Urinary bladder (tissue), 3 donors: ENCODE measurements at regions not wholly inside any gene's neighbourhood (a gene's known extent, or its start where the extent isn't known, plus 50 kb on each side); places are given as distances from the start of the nearest gene placed in this dataset.

Experiments used
- DNase-seq: peaks from one replicate; pipeline ENCODE4 v3.0.0-alpha.2; 2015; ENCODE audit errors: extremely low spot score
- H3K27ac ChIP-seq: one replicate; pipeline ENCODE4 v1.5.1; 2013; ENCODE audit warnings: low read depth, mild to moderate bottlenecking, moderate library complexity
- H3K36me3 ChIP-seq: one replicate; pipeline ENCODE4 v1.6.1; 2013; ENCODE audit warnings: mild to moderate bottlenecking, moderate library complexity; ENCODE audit not compliant: insufficient read depth
- H3K4me1 ChIP-seq: one replicate; pipeline ENCODE4 v1.6.1; 2013; ENCODE audit warnings: mild to moderate bottlenecking, moderate library complexity; ENCODE audit not compliant: insufficient read depth
- H3K4me3 ChIP-seq: one replicate; pipeline ENCODE4 v1.5.1; 2013; ENCODE audit warnings: low read depth, low read length
- WGBS: extraction: QIAGEN DNeasy Blood & Tissue Kit; methylation state at CpG from one replicate; pipeline ENCODE4 v1.1.7; 2013; 5-methylcytosine and 5-hydroxymethylcytosine counted together
- donor health status: healthy with polysubstance abuse.
- donor health status: healthy.

DNA sequence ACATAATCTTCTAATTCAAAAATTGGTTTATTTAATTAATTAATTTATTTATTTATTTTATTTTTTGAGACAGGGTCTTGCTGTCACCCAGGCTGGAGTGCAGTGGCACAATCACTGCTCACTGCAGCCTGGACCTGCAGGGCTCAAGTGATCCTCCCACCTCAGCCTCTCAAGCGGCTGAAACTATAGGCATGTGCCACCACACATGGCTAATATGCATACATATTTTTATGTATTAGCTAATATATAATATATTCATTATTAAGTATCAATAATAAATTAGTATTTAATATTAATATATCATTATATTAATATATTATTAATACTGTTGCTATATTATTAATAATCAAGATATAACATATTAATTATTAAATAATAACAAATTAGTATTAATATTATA is 406.7 kb downstream of the GPATCH2 start:
- Histone ChIP-seq H3K36me3 (no peaks in the 10 kb centered on the region), H3K27ac (no peak overlapping the region), H3K4me3 (no peak overlapping the region), H3K4me1 (no peaks in the 10 kb centered on the region)
- DNase-seq = no peak
- 98% methylated on average over 1 of the region's 1 CpG for WGBS

DNA sequence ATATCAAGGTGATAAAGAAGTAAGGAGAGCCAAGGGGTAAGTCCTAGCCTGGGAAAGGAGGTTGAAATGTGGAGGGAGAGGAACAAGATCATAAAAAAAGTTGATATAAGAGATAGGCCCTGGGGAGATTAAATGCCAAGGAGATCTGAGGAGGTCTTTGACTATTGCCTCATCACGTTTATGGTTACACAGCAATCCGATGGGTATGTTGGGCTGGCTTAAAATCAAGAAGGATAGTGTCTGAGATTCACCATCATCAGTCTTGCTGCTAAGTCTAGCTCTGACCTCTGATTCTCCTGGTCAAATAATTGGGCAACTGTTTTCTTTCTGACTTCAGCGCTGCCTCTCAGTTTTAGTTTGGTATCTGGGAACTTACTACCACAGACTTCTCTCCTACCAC is 416.3 kb downstream of the GPATCH2 start:
- Histone ChIP-seq H3K4me3 (no peak overlapping the region), H3K27ac (no peak overlapping the region), H3K36me3 (no peaks in the 10 kb centered on the region), H3K4me1 (no peaks in the 10 kb centered on the region)
- no peak for DNase-seq
- WGBS = 68% methylated on average over 3 of the region's 3 CpGs

DNA sequence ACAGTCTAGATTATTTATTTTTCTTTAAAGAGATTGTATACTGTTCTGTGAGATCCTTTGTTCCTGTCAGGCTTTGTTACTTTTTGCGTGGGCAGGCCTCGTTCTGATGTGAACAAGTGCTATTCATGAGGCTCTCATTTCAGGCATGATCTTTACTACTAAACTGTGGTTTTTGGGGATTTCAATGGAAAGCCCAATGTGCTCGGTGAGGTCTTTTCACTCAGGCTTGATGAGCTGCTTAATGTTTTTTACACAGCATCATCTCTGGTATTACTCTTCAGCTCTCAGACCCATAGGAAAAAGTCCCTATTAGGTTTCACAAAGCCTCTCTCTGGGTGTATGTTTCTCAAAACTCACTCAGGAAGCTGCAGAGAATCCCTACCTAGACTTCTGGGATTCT is 419.4 kb downstream of the GPATCH2 start:
- 69% methylated on average over 3 of the region's 3 CpGs for WGBS
- Histone ChIP-seq H3K4me3 (no peak overlapping the region), H3K36me3 (no peaks in the 10 kb centered on the region), H3K27ac (no peak overlapping the region), H3K4me1 (no peaks in the 10 kb centered on the region)
- DNase-seq = no peak

DNA sequence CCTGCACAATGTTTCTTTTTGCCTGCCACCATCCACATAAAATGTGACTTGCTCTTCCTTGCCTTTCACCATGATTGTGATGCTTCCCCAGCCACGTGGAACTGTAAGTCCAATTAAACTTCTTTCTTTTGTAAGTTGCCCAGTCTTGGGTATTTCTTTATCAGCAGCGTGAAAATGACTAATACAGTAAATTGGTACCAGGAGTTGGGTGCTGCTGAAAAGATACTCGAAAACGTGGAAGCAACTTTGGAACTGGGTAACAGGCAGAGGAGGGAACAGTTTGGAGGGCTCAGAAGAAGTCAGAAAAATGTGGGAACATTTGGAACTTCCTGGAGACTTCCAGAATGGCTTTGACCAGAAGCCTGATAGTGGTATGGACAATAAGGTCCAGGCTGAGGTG is 425.3 kb downstream of the GPATCH2 start:
- H3K27ac ChIP-seq = no peak overlapping the region
- no peaks in the 10 kb centered on the region for H3K4me1 ChIP-seq
- no peak overlapping the region for H3K4me3 ChIP-seq
- 92% methylated on average over 4 of the region's 4 CpGs for WGBS
- H3K36me3 ChIP-seq = no peaks in the 10 kb centered on the region
- DNase-seq = no peak

DNA sequence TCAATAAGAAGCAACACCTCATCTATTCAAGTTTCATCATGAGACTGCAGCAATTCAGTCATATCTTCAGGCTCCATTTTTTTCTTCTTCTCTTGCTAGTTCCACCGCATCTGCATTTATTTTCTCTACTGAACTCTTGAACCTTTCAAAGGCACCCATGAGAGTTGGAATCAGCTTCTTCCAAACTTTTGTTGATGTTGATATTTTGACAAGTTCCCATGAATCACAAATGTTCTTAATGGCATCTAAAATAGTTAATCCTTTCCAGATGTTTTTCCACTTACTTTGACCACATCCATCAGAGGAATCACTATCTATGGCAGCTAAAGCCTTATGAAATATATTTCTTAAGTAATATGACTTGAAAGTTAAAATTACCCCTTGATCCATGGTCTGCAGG is 434.3 kb downstream of the GPATCH2 start:
- no peaks in the 10 kb centered on the region for H3K4me1 ChIP-seq
- H3K27ac ChIP-seq = no peak overlapping the region
- no peak overlapping the region for H3K4me3 ChIP-seq
- 80% methylated on average over 1 of the region's 1 CpG for WGBS
- no peak for DNase-seq
- no peaks in the 10 kb centered on the region for H3K36me3 ChIP-seq

DNA sequence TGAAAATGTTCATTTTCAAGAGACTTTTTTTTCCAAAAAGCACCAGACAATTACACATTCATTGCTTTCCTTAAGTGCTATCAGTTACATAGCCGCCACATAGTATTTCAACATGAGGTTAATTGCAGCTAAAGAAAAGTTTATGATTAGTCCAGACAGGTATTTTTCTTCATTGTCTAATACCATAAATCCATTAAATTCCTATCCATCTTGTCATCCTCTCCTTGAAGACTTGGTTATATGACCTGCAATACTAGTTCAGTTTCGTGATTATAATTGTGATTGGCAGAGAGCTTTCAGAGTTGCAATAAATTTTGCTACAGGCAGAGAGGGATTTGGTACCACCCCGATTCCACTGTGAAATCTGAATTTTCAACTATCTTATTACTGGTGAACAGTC is 437.7 kb downstream of the GPATCH2 start:
- 70% methylated on average over 3 of the region's 3 CpGs for WGBS
- H3K4me1 ChIP-seq = no peaks in the 10 kb centered on the region
- DNase-seq = no peak
- no peak overlapping the region for H3K4me3 ChIP-seq
- H3K27ac ChIP-seq = no peak overlapping the region
- no peaks in the 10 kb centered on the region for H3K36me3 ChIP-seq

DNA sequence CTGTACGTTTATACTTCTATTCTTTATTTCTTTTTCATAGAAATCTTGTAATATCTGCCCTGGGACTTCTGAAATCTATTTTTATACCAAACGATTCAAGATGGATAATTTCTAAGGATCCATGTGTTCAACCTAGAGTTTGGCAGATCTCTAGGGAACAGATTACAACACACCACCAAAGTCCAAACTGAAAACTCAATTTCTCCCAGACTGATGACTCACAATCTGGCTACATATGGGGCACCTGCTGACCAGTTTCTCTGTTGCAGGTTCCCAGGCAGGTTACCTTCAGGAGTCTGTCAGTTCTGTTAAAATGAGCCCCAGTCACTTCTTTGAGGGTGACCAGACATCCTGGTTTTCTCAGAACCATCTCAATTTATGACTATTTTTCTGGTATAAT is 439.4 kb downstream of the GPATCH2 start:
- Histone ChIP-seq H3K27ac (no peak overlapping the region), H3K4me3 (no peak overlapping the region), H3K4me1 (no peaks in the 10 kb centered on the region), H3K36me3 (no peaks in the 10 kb centered on the region)
- WGBS = 67% methylated on average over 2 of the region's 2 CpGs
- DNase-seq = no peak

DNA sequence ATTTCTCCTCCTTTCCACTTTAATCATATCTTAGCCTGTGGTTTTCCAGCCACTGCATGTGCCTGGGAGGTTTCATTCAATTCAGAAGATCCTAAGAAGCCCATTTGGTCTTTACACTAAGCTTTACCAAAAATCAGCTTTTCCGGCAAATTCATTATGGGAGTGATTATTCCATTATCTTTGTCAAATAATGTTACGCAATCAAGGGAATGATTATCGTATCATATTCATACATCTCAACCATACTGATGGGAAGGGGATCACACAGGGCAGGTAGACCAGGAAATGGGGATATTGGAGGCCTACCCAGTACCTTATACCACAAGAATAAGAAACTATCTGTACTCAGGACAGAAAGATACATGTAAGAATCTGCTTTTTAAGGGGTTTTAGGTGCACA is 440.5 kb downstream of the GPATCH2 start:
- no peak for DNase-seq
- H3K36me3 ChIP-seq = no peaks in the 10 kb centered on the region
- WGBS = 97% methylated on average over 3 of the region's 3 CpGs
- H3K27ac ChIP-seq = no peak overlapping the region
- H3K4me1 ChIP-seq = no peaks in the 10 kb centered on the region
- no peak overlapping the region for H3K4me3 ChIP-seq

DNA sequence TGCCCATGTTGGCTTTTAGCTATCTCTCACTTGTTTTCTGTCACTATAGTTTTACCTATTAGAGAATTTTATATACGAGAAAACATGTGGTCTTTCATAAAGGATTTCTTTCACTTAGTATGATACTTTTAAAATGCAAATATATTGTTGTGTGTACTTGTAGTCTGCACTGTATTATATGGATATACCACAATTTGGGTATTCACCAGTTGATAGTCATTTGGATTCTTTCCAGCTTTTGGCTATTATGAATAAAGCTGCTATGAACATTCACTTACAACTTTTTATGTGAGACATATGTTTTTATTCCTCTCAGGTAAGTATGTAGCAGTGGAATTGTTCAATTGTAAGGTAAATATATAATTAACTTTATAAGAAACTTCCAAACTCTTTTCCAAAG is 441.5 kb downstream of the GPATCH2 start:
- no peaks in the 10 kb centered on the region for H3K36me3 ChIP-seq
- 93% methylated on average over 1 of the region's 1 CpG for WGBS
- H3K4me1 ChIP-seq = no peaks in the 10 kb centered on the region
- no peak for DNase-seq
- no peak overlapping the region for H3K27ac ChIP-seq
- no peak overlapping the region for H3K4me3 ChIP-seq

DNA sequence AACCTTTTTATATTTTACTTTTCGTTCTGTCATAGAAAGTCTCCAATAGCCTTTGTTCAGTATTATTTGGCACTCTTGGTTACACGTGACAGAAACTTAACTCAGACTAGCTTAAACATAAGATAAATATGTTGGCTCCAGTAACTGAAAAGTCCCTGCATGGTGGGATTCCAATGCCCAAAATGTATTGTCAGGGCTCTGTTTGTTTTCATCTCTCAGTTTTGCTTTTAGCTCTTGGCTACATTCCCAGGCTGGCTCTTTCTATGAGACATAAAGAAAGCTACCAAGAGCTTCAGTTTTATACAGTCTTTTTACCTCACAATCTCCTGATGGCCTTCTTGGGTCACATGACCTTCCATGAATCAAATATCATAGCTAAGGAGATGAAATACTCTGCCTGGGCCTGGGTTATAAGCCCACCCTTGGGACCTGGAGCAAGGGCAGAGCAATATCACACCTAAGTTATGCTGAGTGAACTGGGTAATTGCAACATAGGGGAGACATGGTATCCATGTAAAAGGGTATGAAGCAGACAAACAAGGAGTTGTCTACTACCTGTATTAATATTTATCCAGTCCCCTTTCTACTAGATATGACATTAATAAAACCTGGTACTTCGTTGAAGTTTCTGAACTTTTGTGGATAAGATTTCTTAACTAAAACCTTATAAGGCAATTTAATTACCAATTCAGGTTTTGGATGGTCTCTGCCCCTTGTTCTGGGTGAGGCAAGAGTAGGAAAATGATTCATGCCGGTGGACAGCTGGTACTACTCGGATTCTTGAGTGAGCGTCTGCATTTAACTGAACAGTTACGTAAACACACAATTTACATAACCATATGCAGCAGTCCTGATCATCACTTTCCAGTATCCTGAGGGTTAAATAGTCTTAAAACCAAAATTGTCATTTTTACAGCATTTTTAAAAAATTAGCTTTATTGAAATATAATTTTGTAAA is 442.3 kb downstream of the GPATCH2 start:
- DNase-seq = no peak
- H3K4me1 ChIP-seq = no peaks in the 10 kb centered on the region
- no peak overlapping the region for H3K4me3 ChIP-seq
- no peak overlapping the region for H3K27ac ChIP-seq
- no peaks in the 10 kb centered on the region for H3K36me3 ChIP-seq
- 48% methylated on average over 7 of the region's 7 CpGs for WGBS

DNA sequence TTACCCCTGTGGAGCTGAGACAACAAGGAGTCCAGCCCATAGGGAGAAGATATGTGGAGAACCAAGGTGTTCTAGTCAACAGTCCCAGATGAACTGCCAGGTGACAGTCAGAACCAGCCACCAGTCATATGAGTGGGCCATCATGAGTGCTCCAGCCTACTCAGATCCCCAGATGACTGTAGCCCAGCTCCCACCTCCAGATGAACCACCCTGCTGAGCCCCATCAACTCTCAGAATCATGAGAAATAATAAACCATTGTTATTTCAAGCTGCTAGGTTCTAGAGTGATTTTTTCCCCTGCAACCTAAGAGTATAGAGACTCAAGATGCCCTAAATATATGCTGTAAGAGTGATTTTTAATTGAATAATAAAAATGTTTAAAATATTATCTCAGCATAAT is 444.2 kb downstream of the GPATCH2 start:
- Histone ChIP-seq H3K27ac (no peak overlapping the region), H3K4me3 (no peak overlapping the region), H3K36me3 (no peaks in the 10 kb centered on the region), H3K4me1 (no peaks in the 10 kb centered on the region)
- no peak for DNase-seq

DNA sequence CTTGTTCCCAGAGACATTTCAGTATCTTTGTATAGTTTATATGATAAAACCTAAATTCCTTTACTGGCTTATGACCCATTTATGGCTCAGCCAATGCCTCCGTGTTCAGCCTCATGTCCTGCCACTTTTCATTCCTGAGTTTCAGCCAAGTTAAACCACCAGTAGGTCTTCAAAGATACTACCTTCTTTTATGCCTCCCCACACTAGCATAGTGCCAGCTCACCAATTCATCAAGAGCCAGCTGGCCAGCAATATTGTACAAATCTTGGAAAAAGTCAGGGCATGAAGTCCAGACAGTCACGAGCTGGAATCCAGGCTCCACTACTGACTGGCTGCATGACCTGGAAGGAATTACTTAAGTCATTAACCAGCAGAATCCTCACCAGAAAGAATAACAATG is 446.0 kb downstream of the GPATCH2 start:
- Histone ChIP-seq H3K36me3 (no peaks in the 10 kb centered on the region), H3K4me1 (no peaks in the 10 kb centered on the region), H3K27ac (no peak overlapping the region)

DNA sequence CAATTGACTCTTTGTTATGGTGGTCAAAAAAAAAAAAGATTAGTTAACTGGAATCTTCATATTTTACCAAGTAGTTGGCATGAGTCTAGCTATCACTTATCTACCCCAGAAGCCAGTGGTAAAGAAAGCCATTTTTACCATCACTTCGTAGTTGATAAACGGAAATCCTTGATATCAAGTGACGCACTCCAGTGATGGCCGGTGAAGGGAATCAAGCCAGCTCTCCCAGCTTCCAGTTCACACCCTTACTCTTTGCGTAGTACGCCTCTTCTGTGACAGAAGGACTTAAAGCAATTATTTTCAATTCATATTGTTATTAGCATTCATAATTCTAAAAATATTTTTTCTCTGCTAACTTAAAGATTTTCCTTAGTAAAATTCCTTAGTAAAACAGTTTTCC is 447.9 kb downstream of the GPATCH2 start:
- no peak overlapping the region for H3K27ac ChIP-seq
- WGBS = 89% methylated on average over 6 of the region's 6 CpGs
- no peak overlapping the region for H3K4me3 ChIP-seq
- DNase-seq = no peak
- no peaks in the 10 kb centered on the region for H3K36me3 ChIP-seq
- H3K4me1 ChIP-seq = no peaks in the 10 kb centered on the region

More for the DNA sequence above, 446.0 kb downstream of the GPATCH2 start:
- DNase-seq = no peak
- H3K4me3 ChIP-seq = no peak overlapping the region
- 30% methylated on average over 2 of the region's 2 CpGs for WGBS

DNA sequence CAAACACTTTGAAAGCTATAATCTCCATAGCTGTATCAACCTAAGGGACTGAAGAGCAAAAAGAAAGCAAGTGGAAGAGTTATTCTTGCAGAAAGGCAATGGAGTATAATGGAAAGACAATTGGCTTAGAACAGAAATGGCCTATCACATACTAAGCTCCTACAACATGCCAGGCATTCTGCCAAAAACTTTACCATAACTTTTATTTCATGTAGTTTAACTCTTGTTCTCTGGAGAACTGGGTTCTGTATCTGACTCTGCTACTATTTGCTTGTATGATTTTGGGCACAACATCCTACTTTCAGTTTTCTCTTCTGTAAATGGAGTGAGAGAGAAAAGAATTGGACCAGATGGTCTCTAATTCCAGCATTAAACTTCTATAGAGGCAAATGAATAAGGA is 449.1 kb downstream of the GPATCH2 start:
- no peaks in the 10 kb centered on the region for H3K4me1 ChIP-seq
- peak; percentile 31 for DNase-seq
- no peak overlapping the region for H3K4me3 ChIP-seq
- H3K27ac ChIP-seq = no peak overlapping the region
- no peaks in the 10 kb centered on the region for H3K36me3 ChIP-seq
